Ishikawa (cell line): ENCODE measurements at regions not wholly inside any gene's neighbourhood (a gene's known extent, or its start where the extent isn't known, plus 50 kb on each side); places are given as distances from the start of the nearest gene placed in this dataset.

Experiments used
- CEBPB ChIP-seq: IDR thresholded peaks from 2 replicates; pipeline ENCODE4 v1.6.1; 2012
- CREB1 ChIP-seq: IDR thresholded peaks from 2 replicates; pipeline ENCODE4 v1.6.1; 2012; ENCODE audit warnings: low read depth
- EGR1 ChIP-seq: IDR thresholded peaks from 2 replicates; pipeline ENCODE4 v1.6.1; 2012
- EP300 ChIP-seq: IDR thresholded peaks from 2 replicates; pipeline ENCODE4 v1.6.1; 2012; ENCODE audit warnings: borderline replicate concordance
- FOXM1 ChIP-seq: IDR thresholded peaks from 2 replicates; pipeline ENCODE4 v1.6.1; 2012; ENCODE audit warnings: low read depth, borderline replicate concordance
- MAX ChIP-seq: IDR thresholded peaks from 2 replicates; pipeline ENCODE4 v1.6.1; 2012
- NFIC ChIP-seq: IDR thresholded peaks from 2 replicates; pipeline ENCODE4 v1.6.1; 2012
- RAD21 ChIP-seq: IDR thresholded peaks from 2 replicates; pipeline ENCODE4 v1.6.1; 2012; ENCODE audit warnings: low read depth
- REST ChIP-seq: IDR thresholded peaks from 2 replicates; pipeline ENCODE4 v1.6.1; 2012; ENCODE audit warnings: low read depth, mild to moderate bottlenecking
- TAF1 ChIP-seq: IDR thresholded peaks from 2 replicates; pipeline ENCODE4 v1.6.1; 2012; ENCODE audit warnings: low read depth, mild to moderate bottlenecking
- TCF12 ChIP-seq: IDR thresholded peaks from 2 replicates; pipeline ENCODE4 v1.6.1; 2012; ENCODE audit warnings: low read depth
- TEAD4 ChIP-seq: IDR thresholded peaks from 2 replicates; pipeline ENCODE4 v1.6.1; 2012
- USF1 ChIP-seq: IDR thresholded peaks from 2 replicates; pipeline ENCODE4 v1.6.1; 2012
- YY1 ChIP-seq: IDR thresholded peaks from 2 replicates; pipeline ENCODE4 v1.6.1; 2012; ENCODE audit warnings: low read depth
- ZBTB7A ChIP-seq: IDR thresholded peaks from 2 replicates; pipeline ENCODE4 v1.6.1; 2012; ENCODE audit warnings: low read depth

GRCh38 chr3:72079369-72079872 is 294.5 kb upstream of the PROK2 start:
- TF ChIP-seq TEAD4: no peak
- TF ChIP-seq CEBPB: no peak
- no peak for TF ChIP-seq NFIC

GRCh38 chr3:72078676-72079368 is 293.9 kb upstream of the PROK2 start:
- no peak for TF ChIP-seq FOXM1
- TF ChIP-seq CEBPB: no peak
- TF ChIP-seq MAX: no peak
- no peak for TF ChIP-seq TAF1
- TF ChIP-seq USF1: no peak
- no peak for TF ChIP-seq YY1
- no peak for TF ChIP-seq ZBTB7A
- no peak for TF ChIP-seq NFIC

- no peak for TF ChIP-seq YY1
- TF ChIP-seq USF1: no peak
- no peak for TF ChIP-seq CREB1
- no peak for TF ChIP-seq EP300
- TF ChIP-seq RAD21: no peak
- TF ChIP-seq CEBPB: no peak
- no peak for TF ChIP-seq NFIC
- no peak for TF ChIP-seq TAF1
- TF ChIP-seq TCF12: no peak
- no peak for TF ChIP-seq EGR1
- no peak for TF ChIP-seq ZBTB7A
- TF ChIP-seq MAX: no peak
- TF ChIP-seq REST: no peak
- no peak for TF ChIP-seq TEAD4
- no peak for TF ChIP-seq FOXM1
These were observed 292.7 kb upstream of the PROK2 start for GRCh38 chr3:72077473-72078259.

- TF ChIP-seq NFIC (no peak), CEBPB (no peak), RAD21 (no peak), CREB1 (no peak), TEAD4 (no peak), ZBTB7A (no peak), EGR1 (no peak), FOXM1 (no peak), YY1 (no peak), MAX (no peak), TAF1 (no peak), USF1 (no peak), TCF12 (no peak), EP300 (no peak), REST (no peak)
These were observed 286.7 kb upstream of the PROK2 start for GRCh38 chr3:72071624-72072023.

- no peak for TF ChIP-seq NFIC
- TF ChIP-seq CEBPB: no peak
- TF ChIP-seq USF1: no peak
- TF ChIP-seq REST: no peak
- no peak for TF ChIP-seq RAD21
- no peak for TF ChIP-seq ZBTB7A
These were observed 285.1 kb upstream of the PROK2 start for GRCh38 chr3:72070005-72070404.
